Thoracic aorta (tissue), 2 donors: ENCODE measurements at regions not wholly inside any gene's neighbourhood (a gene's known extent, or its start where the extent isn't known, plus 50 kb on each side); places are given as distances from the start of the nearest gene placed in this dataset.

Experiments used
- ATAC-seq: fragments of 150-250 bp; one replicate; pipeline ENCODE4 v1.8.0; 2017; ENCODE audit warnings: low read depth; ENCODE audit not compliant: insufficient number of reproducible peaks, low FRiP score
- DNase-seq: peaks from one replicate; pipeline ENCODE4 v3.0.0-alpha.2; 2020; ENCODE audit warnings: low spot score
- H3K27ac ChIP-seq, 2 donors: fragments of 200-600 bp; sonication (generic); 1 replicate in 1 of 2; 2 replicates in 1 of 2; pipeline ENCODE4 v1.5.1; 2016; ENCODE audit warnings: mild to moderate bottlenecking in 2 of 2, moderate library complexity in 2 of 2
- H3K27me3 ChIP-seq: fragments of 200-600 bp; sonication (generic); replicated peaks from 2 replicates; pipeline ENCODE4 v1.6.0; 2016; ENCODE audit warnings: mild to moderate bottlenecking; ENCODE audit not compliant: insufficient read depth
- H3K36me3 ChIP-seq: fragments of 200-600 bp; sonication (generic); one replicate; pipeline ENCODE4 v1.5.1; 2016
- H3K4me1 ChIP-seq, 2 donors: fragments of 200-600 bp; sonication (generic); 1 replicate in 1 of 2; 2 replicates in 1 of 2; pipeline versions ENCODE4 v1.5.1 to v1.6.0; 2016; ENCODE audit warnings: low read depth in 2 of 2, mild to moderate bottlenecking in 1 of 2; ENCODE audit not compliant: control insufficient read depth in 1 of 2
- H3K4me3 ChIP-seq: fragments of 200-600 bp; sonication (generic); 2 replicates; pipeline ENCODE4 v1.5.1; 2016; ENCODE audit warnings: mild to moderate bottlenecking
- H3K9me3 ChIP-seq: fragments of 200-600 bp; sonication (generic); 2 replicates; pipeline ENCODE4 v1.5.1; 2016
- CTCF ChIP-seq: fragments of 200-600 bp; sonication (generic); IDR thresholded peaks from one replicate; pipeline ENCODE4 v1.5.1; 2019; ENCODE audit warnings: antibody characterized with exemption

- Histone ChIP-seq H3K4me3 (peak overlapping the region; percentile 54), H3K9me3 (no peaks in the 10 kb centered on the region)
- DNase-seq, result no peak
Measured at GRCh38 chr4:60794372-60794771, 405.8 kb upstream of the ADGRL3 start.

GRCh38 chr4:60799214-60799613 is 400.9 kb upstream of the ADGRL3 start:
- Histone ChIP-seq H3K9me3 (no peaks in the 10 kb centered on the region), H3K36me3 (no peaks in the 10 kb centered on the region), H3K27me3 (no peaks in the 10 kb centered on the region), H3K4me1 (peaks cover 0 to 10% of the 10 kb centered on the region in 2 donors), H3K27ac (no peak overlapping the region), H3K4me3 (no peak overlapping the region)
- DNase-seq (no peak), ATAC-seq (no peak)
- no peak for TF ChIP-seq CTCF

More at GRCh38 chr4:60794372-60794771, 405.8 kb upstream of the ADGRL3 start:
- peak overlapping the region in 1 of 2 donors; percentile 59 for H3K27ac ChIP-seq
- no peaks in the 10 kb centered on the region for H3K36me3 ChIP-seq
- TF ChIP-seq CTCF, result no peak
- ATAC-seq, result no peak
- no peaks in the 10 kb centered on the region for H3K27me3 ChIP-seq
- H3K4me1 ChIP-seq, result peaks cover 0 to 24% of the 10 kb centered on the region in 2 donors

GRCh38 chr4:60800701-60801100 is 399.4 kb upstream of the ADGRL3 start:
- H3K4me3 ChIP-seq, result no peak overlapping the region
- no peak overlapping the region for H3K27ac ChIP-seq
- TF ChIP-seq CTCF, result no peak
- H3K4me1 ChIP-seq, result no peaks in the 10 kb centered on the region
- H3K9me3 ChIP-seq, result no peaks in the 10 kb centered on the region
- no peaks in the 10 kb centered on the region for H3K27me3 ChIP-seq
- DNase-seq, result no peak
- ATAC-seq, result no peak
- H3K36me3 ChIP-seq, result no peaks in the 10 kb centered on the region

- H3K4me1 ChIP-seq, result peaks cover 0 to 8% of the 10 kb centered on the region in 2 donors
- TF ChIP-seq CTCF, result no peak
- H3K27me3 ChIP-seq, result no peaks in the 10 kb centered on the region
- H3K9me3 ChIP-seq, result no peaks in the 10 kb centered on the region
- no peaks in the 10 kb centered on the region for H3K36me3 ChIP-seq
- DNase-seq, result no peak
- no peak for ATAC-seq
- H3K27ac ChIP-seq, result no peak overlapping the region
- H3K4me3 ChIP-seq, result no peak overlapping the region
Measured at GRCh38 chr4:60805500-60806313, 394.4 kb upstream of the ADGRL3 start.

- Histone ChIP-seq H3K9me3 (no peaks in the 10 kb centered on the region), H3K4me1 (peaks cover 0 to 8% of the 10 kb centered on the region in 2 donors), H3K27ac (no peak overlapping the region), H3K27me3 (no peaks in the 10 kb centered on the region), H3K4me3 (no peak overlapping the region), H3K36me3 (no peaks in the 10 kb centered on the region)
- no peak for DNase-seq
- TF ChIP-seq CTCF, result no peak
- no peak for ATAC-seq
Measured at GRCh38 chr4:60808726-60809485, 391.2 kb upstream of the ADGRL3 start.
